Tibial artery (tissue), 4 donors: ENCODE measurements at regions not wholly inside any gene's neighbourhood (a gene's known extent, or its start where the extent isn't known, plus 50 kb on each side); places are given as distances from the start of the nearest gene placed in this dataset.

Source experiments
- DNase-seq, 2 donors: peaks; one replicate each; pipeline ENCODE4 v3.0.0-alpha.2; 2019
- H3K27ac ChIP-seq, 2 donors: fragments of 200-600 bp; sonication (generic) in 1 of 2; 1 replicate in 1 of 2; 2 replicates in 1 of 2; pipeline ENCODE4 v1.5.1; 2018 to 2019; ENCODE audit warnings: mild to moderate bottlenecking in 1 of 2
- H3K27me3 ChIP-seq, 2 donors: fragments of 200-600 bp; sonication (generic) in 1 of 2; one replicate each; pipeline versions ENCODE4 v1.5.1 to v1.6.0; 2016 to 2019
- H3K36me3 ChIP-seq, 3 donors: fragments of 200-600 bp; sonication (generic) in 2 of 3; one replicate each; pipeline ENCODE4 v1.5.1; 2016 to 2019; ENCODE audit warnings: mild to moderate bottlenecking in 2 of 3
- H3K4me1 ChIP-seq, 4 donors: fragments of 200-600 bp; sonication (generic) in 2 of 4; 1 replicate in 3 of 4; 2 replicates in 1 of 4; pipeline ENCODE4 v1.5.1; 2016 to 2019
- H3K4me3 ChIP-seq, 2 donors: fragments of 200-600 bp; sonication (generic) in 1 of 2; 1 replicate in 1 of 2; 2 replicates in 1 of 2; pipeline ENCODE4 v1.5.1; 2018 to 2019; ENCODE audit warnings: mild to moderate bottlenecking in 2 of 2
- H3K9me3 ChIP-seq, 3 donors: fragments of 200-600 bp; sonication (generic) in 1 of 3; one replicate each; pipeline ENCODE4 v1.5.1; 2016 to 2019
- intact Hi-C: fragments of 100-400 bp; cut with DNase I; formaldehyde crosslinking; loops from one replicate; pipeline ENCODE4 v1.15.0; 2023; ENCODE audit warnings: low total_unique reads
- TF ChIP-seq, protein P1 (sequence below), 2 experiments: fragments of 200-600 bp in 1 of 2; fragments of 450-650 bp in 1 of 2; IDR thresholded peaks; one replicate each; pipeline ENCODE4 v1.5.1; 2017 to 2019; ENCODE audit warnings: antibody characterized with exemption in 2 of 2, mild to moderate bottlenecking in 1 of 2, moderate library complexity in 1 of 2

DNA sequence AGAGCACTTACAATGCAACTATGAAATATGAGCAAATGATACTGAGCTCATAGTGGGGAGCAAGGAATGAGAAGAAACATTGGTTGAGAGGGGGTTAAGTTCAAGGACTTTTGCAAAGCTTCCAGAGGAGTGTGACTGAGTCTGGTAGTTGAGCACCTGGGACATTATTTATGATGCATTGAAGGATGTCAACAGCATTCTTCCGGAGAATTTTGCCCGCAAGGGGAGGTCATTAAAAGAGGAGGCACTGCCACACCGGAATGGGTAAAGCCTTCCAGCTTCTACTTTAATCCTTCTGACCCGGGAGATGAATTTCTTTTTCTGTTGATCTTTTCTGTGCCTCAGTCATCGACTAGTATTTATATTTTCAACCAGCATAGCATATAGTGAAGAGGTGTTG lies 208.4 kb upstream of the CAMK1G start:
- DNase-seq, result no peak
- H3K27ac ChIP-seq, result no peak overlapping the region
- intact Hi-C loops, result no loop called here
- no peaks in the 10 kb centered on the region for H3K9me3 ChIP-seq
- no peak overlapping the region for H3K4me3 ChIP-seq
- H3K36me3 ChIP-seq, result no peaks in the 10 kb centered on the region
- H3K4me1 ChIP-seq, result no peaks in the 10 kb centered on the region
- TF ChIP-seq, protein P1, sequence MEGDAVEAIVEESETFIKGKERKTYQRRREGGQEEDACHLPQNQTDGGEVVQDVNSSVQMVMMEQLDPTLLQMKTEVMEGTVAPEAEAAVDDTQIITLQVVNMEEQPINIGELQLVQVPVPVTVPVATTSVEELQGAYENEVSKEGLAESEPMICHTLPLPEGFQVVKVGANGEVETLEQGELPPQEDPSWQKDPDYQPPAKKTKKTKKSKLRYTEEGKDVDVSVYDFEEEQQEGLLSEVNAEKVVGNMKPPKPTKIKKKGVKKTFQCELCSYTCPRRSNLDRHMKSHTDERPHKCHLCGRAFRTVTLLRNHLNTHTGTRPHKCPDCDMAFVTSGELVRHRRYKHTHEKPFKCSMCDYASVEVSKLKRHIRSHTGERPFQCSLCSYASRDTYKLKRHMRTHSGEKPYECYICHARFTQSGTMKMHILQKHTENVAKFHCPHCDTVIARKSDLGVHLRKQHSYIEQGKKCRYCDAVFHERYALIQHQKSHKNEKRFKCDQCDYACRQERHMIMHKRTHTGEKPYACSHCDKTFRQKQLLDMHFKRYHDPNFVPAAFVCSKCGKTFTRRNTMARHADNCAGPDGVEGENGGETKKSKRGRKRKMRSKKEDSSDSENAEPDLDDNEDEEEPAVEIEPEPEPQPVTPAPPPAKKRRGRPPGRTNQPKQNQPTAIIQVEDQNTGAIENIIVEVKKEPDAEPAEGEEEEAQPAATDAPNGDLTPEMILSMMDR (IDR thresholded peaks at IDR 0.05), result no peak
- H3K27me3 ChIP-seq, result no peaks in the 10 kb centered on the region

DNA sequence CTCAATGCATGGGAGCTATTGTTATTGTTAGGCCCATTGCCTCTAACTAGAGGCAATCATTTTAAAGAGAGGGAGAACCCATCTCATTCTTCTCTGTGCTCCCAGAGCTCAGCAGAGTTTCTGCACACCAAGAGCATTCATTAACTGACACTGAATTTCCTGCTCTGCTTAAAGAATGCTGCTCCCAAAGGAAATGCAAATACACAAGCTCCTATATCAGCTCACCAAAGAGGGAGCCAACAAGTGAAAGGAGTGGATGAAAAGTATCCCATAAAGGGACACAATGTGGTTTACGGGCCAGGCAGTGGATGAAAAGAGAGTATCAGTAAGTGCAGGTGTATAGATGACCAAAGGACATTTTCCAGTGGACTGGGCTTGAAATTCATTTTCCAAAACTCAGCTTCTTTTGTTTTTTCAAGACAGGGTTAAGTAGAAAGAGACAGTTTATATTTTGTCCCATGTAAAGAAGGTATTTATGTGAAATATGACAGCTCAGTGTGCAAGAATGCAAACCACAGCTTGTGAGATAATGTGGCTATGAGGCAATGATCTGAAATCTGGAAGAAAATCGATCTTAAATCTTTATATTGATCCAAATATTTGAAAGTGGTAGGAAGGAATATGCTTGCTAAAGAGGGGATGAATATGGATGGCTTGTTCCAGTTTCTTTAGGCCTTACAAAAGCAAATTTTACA lies 207.7 kb upstream of the CAMK1G start:
- no peak for DNase-seq
- no peak overlapping the region for H3K27ac ChIP-seq
- H3K36me3 ChIP-seq, result no peaks in the 10 kb centered on the region
- no peaks in the 10 kb centered on the region for H3K27me3 ChIP-seq
- intact Hi-C loops, result no loop called here
- H3K4me3 ChIP-seq, result no peak overlapping the region
- no peaks in the 10 kb centered on the region for H3K9me3 ChIP-seq
- TF ChIP-seq, protein P1 (IDR thresholded peaks at IDR 0.05), result no peak
- no peaks in the 10 kb centered on the region for H3K4me1 ChIP-seq

DNA sequence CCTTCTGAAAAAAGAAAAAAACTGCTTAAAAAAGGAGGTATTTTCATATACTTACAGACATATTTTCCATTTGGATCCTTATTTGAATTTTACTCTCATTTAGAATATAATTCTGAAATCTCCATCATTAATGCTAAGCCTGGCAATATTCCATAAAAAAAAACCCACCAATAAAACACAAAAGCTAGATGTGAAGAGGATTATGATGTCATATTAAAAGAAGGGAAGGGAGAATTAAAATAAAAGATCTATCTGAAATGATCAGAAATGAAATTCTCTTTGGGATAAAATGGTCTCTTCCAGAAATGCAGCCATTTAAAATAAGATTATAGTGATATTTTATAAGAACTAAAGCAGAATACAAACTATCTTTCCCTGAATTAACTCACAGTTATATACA lies 206.7 kb upstream of the CAMK1G start:
- Histone ChIP-seq H3K36me3 (no peaks in the 10 kb centered on the region), H3K4me1 (no peaks in the 10 kb centered on the region), H3K27ac (no peak overlapping the region), H3K9me3 (no peaks in the 10 kb centered on the region), H3K4me3 (no peak overlapping the region), H3K27me3 (no peaks in the 10 kb centered on the region)
- intact Hi-C loops, result no loop called here
- DNase-seq, result no peak
- TF ChIP-seq, protein P1 (IDR thresholded peaks at IDR 0.05), result no peak

DNA sequence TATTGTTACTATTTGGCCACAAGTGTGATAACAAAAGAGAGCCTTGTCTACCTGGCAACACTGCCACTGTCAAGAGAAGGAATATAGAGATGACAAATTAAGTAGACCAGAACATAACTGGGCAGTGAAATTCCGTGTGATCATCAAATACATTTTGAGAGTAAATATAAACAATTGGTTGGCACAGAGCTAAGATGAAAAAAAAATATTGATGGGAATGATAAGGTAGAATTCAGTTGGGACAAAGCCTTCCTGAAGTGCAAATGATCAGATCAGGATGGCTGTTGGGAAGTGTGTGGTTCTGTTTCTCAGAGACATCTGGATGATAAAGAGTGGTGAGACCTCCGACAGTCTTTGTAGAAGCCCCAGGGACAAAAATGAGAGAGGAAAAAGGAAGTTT lies 205.5 kb upstream of the CAMK1G start:
- no peak overlapping the region for H3K27ac ChIP-seq
- no peaks in the 10 kb centered on the region for H3K36me3 ChIP-seq
- no peak overlapping the region for H3K4me3 ChIP-seq
- no peaks in the 10 kb centered on the region for H3K27me3 ChIP-seq
- intact Hi-C loops, result no loop called here
- TF ChIP-seq, protein P1 (IDR thresholded peaks at IDR 0.05), result no peak
- DNase-seq, result no peak
- H3K9me3 ChIP-seq, result no peaks in the 10 kb centered on the region
- no peaks in the 10 kb centered on the region for H3K4me1 ChIP-seq

DNA sequence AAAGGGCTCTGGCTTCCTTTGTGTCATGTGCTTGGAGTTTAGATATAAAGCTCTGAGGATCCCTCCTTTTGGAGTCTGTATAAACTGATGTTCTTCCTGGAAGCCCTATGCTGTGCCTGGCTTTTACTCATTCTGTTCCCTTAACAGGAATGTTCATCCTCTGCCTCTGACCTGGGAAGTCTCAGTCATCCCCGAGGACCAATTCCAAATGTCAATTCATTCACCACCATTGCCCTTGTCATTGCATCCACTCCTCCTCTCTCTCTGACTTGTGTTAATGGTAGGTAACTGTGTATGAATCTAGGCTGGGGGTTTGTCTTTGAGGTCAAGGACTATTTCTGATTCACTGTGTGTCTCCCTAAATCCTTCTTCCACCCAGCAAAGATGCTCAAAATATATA lies 204.2 kb upstream of the CAMK1G start:
- DNase-seq, result no peak
- H3K4me1 ChIP-seq, result no peaks in the 10 kb centered on the region
- intact Hi-C loops, result no loop called here
- no peak overlapping the region for H3K4me3 ChIP-seq
- no peak overlapping the region for H3K27ac ChIP-seq
- TF ChIP-seq, protein P1 (IDR thresholded peaks at IDR 0.05), result no peak
- no peaks in the 10 kb centered on the region for H3K36me3 ChIP-seq
- no peaks in the 10 kb centered on the region for H3K27me3 ChIP-seq
- no peaks in the 10 kb centered on the region for H3K9me3 ChIP-seq

DNA sequence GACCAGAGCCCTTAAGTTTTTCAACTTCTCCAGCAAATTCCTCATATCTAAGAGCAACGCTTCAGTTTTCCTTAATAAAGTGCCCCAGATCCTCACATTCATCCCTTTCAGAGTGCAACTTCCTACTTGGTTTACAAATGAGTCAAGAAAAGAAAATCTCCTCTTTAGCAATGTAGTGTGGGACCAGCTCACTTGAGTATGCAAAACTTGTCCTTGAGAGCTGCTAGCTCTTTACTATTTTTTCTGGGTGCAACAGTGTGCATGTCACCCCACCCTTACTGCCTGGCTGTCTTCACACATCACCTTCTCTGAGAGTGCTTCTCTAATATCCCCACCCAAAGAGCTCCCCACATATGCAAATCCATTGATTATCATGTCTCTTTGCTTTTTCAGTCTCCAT lies 203.1 kb upstream of the CAMK1G start:
- no peaks in the 10 kb centered on the region for H3K36me3 ChIP-seq
- H3K27me3 ChIP-seq, result no peaks in the 10 kb centered on the region
- H3K4me1 ChIP-seq, result no peaks in the 10 kb centered on the region
- DNase-seq, result no peak
- TF ChIP-seq, protein P1 (IDR thresholded peaks at IDR 0.05), result no peak
- intact Hi-C loops, result no loop called here
- no peak overlapping the region for H3K27ac ChIP-seq
- no peak overlapping the region for H3K4me3 ChIP-seq
- no peaks in the 10 kb centered on the region for H3K9me3 ChIP-seq
